Large intestine (tissue), 3 donors: ENCODE measurements at regions not wholly inside any gene's neighbourhood (a gene's known extent, or its start where the extent isn't known, plus 50 kb on each side); places are given as distances from the start of the nearest gene placed in this dataset.

Experiments
- DNase-seq, 2 donors: peaks; one replicate each; pipeline versions ENCODE4 v3.0.0 to v3.0.0-alpha.2; 2013
- H3K27ac ChIP-seq: one replicate; pipeline ENCODE4 v1.5.1; 2013; ENCODE audit warnings: low read length
- H3K27me3 ChIP-seq: 2 replicates; pipeline ENCODE4 v1.6.1; 2013; ENCODE audit warnings: low read length; ENCODE audit not compliant: control insufficient read depth, insufficient read depth
- H3K36me3 ChIP-seq: 2 replicates; pipeline ENCODE4 v1.6.1; 2013; ENCODE audit warnings: low read length; ENCODE audit not compliant: control insufficient read depth, insufficient read depth
- H3K4me1 ChIP-seq: one replicate; pipeline ENCODE4 v1.6.1; 2013; ENCODE audit warnings: low read length; ENCODE audit not compliant: control insufficient read depth, insufficient read depth
- H3K4me3 ChIP-seq: one replicate; pipeline ENCODE4 v1.5.1; 2013; ENCODE audit warnings: low read length
- H3K9me3 ChIP-seq: one replicate; pipeline ENCODE4 v1.6.1; 2013; ENCODE audit warnings: mild to moderate bottlenecking, low read depth, low read length, moderate library complexity; ENCODE audit not compliant: control insufficient read depth
- WGBS: methylation state at CpG from one replicate; pipeline ENCODE4 v1.1.5; 2013; ENCODE audit warnings: low lambda C conversion rate; ENCODE audit not compliant: insufficient coverage; 5-methylcytosine and 5-hydroxymethylcytosine counted together

DNA sequence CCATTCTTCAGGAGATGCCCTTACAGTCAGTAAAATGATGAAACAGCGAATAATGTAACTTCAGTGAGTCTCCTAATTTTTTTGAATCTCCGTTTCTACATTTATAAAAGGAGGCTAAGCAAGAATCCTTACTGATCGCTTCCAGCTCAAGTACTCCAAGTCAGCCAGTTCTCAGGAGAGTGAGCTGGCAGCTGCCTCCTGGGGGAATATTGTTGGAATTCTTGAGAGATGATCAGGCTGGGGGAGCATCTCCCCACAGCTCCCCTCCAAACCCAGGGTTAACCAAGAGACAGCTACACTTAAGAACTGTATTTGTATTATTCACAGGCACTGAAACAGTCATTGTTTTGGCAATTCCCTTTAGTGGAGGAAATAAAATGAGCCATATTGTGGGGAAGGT, 89.1 kb upstream of the PCSK2 start:
- no peaks in the 10 kb centered on the region for H3K4me1 ChIP-seq
- no CpG with 5 or more reads among the region's 3 CpGs for WGBS

DNA sequence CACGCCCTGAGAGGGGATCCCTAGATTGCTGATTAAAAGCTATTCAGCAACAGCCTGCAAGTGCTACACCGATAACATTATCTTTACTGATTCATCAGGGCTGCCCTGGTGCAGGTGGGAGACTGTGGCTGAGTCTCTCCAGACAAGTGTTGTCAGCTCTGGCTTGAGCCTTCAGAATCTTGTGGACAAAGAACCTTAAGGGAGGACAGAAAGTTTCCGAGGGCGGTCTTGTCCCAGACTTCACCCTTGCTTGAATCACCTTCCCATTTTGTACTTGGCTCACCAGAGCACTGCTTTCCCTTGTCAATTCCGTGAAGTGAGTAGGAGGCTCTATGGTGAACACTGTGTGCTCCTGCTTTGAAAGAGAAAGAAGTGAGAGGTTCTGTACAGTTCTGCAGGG, 88.6 kb upstream of the PCSK2 start:
- H3K36me3 ChIP-seq, result no peaks in the 10 kb centered on the region
- H3K9me3 ChIP-seq, result no peaks in the 10 kb centered on the region
- 90% methylated on average over 2 of the region's 5 CpGs for WGBS
- no peak overlapping the region for H3K4me3 ChIP-seq
- no peak for DNase-seq
- no peaks in the 10 kb centered on the region for H3K4me1 ChIP-seq
- no peak overlapping the region for H3K27ac ChIP-seq
- no peaks in the 10 kb centered on the region for H3K27me3 ChIP-seq

More for the DNA sequence above, 89.1 kb upstream of the PCSK2 start:
- Histone ChIP-seq H3K4me3 (no peak overlapping the region), H3K27me3 (no peaks in the 10 kb centered on the region), H3K9me3 (no peaks in the 10 kb centered on the region), H3K36me3 (no peaks in the 10 kb centered on the region), H3K27ac (no peak overlapping the region)
- DNase-seq, result no peak

DNA sequence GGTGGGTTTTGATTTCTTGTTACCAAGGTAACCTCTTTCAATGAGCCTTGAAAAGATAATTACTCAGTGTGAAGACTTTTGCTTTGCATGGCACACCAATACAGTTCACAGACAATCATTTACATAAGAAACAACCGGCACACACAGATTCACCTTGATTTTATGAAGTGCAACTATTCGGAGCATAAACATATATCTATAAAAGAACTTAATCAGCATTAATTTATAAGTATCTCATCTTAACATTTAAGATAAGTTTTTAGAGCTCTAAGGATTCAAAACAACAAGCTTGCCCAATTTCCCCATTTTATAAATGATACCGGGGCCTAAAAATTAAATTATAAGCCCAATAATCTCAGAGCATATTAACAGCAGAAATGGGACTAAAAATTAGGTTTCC, 85.9 kb upstream of the PCSK2 start:
- H3K27me3 ChIP-seq, result no peaks in the 10 kb centered on the region
- no peaks in the 10 kb centered on the region for H3K4me1 ChIP-seq
- no peaks in the 10 kb centered on the region for H3K36me3 ChIP-seq
- WGBS, result no CpG with 5 or more reads among the region's 3 CpGs
- no peak overlapping the region for H3K4me3 ChIP-seq
- H3K27ac ChIP-seq, result no peak overlapping the region
- no peaks in the 10 kb centered on the region for H3K9me3 ChIP-seq
- DNase-seq, result no peak

DNA sequence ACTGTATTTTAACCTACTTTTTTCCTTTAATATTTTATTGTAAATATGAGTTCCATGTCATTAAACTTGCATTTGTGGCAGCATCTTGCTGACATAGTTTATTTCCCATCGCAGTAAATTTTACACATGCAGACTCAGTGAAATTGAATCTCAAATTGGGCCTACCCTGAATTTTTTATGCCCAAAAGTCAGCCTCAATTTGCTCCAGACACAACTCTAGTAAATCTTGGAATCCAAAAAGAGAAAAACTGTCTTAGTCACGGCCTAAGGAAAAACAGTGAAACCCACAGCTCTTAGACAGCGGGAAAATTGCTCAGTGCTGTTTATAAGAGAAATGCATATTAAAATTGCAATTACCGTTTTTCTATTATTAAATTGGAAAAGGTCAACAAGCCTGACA, 85.3 kb upstream of the PCSK2 start:
- H3K4me1 ChIP-seq, result no peaks in the 10 kb centered on the region
- no peaks in the 10 kb centered on the region for H3K27me3 ChIP-seq
- DNase-seq, result no peak
- no peaks in the 10 kb centered on the region for H3K9me3 ChIP-seq
- WGBS, result 100% methylated on average over 2 of the region's 4 CpGs
- no peak overlapping the region for H3K27ac ChIP-seq
- H3K4me3 ChIP-seq, result no peak overlapping the region
- no peaks in the 10 kb centered on the region for H3K36me3 ChIP-seq

DNA sequence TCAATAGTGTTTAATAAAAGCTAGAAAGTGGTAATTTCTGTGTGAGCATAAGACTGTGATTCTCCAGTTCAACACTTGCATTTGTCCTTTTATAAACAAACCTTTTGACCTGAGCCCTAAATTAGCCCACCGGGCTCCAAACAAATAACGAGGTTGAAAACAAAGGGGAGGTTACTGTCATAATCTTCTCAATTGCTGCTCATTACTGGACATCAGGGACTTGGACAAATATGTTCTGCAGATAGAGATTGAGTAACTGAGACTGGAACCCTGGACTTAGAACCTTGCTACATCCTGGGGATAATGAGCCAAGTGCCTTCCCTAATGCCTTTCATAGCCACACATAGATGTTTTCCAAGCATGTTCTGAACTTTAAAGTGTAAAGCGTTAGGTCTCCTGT, 84.2 kb upstream of the PCSK2 start:
- Histone ChIP-seq H3K36me3 (no peaks in the 10 kb centered on the region), H3K27ac (no peak overlapping the region), H3K4me3 (no peak overlapping the region), H3K9me3 (no peaks in the 10 kb centered on the region), H3K4me1 (no peaks in the 10 kb centered on the region), H3K27me3 (no peaks in the 10 kb centered on the region)
- peak; percentile 17 to 50 for DNase-seq
- WGBS, result no CpG with 5 or more reads among the region's 3 CpGs

DNA sequence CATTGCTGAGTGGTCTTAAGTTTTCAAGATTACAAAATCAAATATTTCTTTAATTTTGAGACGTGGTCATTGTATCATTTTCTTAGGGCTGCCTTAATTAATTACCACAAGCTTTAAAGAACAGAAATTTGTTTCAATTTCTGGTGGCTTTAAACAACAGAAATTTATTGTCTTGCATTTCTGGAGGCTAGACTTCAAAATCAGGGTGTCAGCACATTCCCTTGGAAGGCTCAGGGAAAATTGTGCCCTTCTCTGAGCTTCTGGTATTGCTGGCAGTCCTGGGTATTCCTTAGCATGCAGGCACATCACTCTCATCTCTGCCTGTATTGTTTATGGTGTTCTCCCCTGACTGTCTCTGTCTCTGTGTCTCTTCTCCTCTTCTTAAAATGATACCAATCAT, 76.0 kb upstream of the PCSK2 start:
- no peak for DNase-seq
- Histone ChIP-seq H3K4me3 (no peak overlapping the region), H3K27ac (no peak overlapping the region), H3K4me1 (no peaks in the 10 kb centered on the region), H3K36me3 (no peaks in the 10 kb centered on the region), H3K27me3 (no peaks in the 10 kb centered on the region), H3K9me3 (no peaks in the 10 kb centered on the region)
- 89% methylated on average over 1 of the region's 1 CpG for WGBS

DNA sequence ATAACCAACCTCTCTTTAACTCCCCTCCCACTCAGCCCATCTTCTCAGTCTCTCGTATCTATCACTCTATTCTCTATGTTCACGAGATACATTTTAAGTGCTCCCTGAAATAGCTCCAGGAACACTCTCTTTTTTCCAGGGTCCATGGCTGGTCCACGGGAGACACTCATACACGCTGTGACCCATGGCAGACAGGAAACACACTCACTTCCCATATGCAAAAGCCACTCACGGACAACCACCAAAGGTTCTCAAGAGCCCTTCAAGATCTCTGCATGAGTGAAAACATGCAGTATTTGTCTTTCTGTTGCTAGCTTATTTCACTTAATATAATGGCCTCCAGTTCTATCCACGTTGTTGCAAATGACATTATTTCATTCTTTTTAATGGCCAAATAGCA, 71.4 kb upstream of the PCSK2 start:
- H3K36me3 ChIP-seq, result no peaks in the 10 kb centered on the region
- H3K27ac ChIP-seq, result no peak overlapping the region
- DNase-seq, result no peak
- no peak overlapping the region for H3K4me3 ChIP-seq
- H3K27me3 ChIP-seq, result no peaks in the 10 kb centered on the region
- 93% methylated on average over 3 of the region's 6 CpGs for WGBS
- no peaks in the 10 kb centered on the region for H3K4me1 ChIP-seq
- H3K9me3 ChIP-seq, result no peaks in the 10 kb centered on the region

DNA sequence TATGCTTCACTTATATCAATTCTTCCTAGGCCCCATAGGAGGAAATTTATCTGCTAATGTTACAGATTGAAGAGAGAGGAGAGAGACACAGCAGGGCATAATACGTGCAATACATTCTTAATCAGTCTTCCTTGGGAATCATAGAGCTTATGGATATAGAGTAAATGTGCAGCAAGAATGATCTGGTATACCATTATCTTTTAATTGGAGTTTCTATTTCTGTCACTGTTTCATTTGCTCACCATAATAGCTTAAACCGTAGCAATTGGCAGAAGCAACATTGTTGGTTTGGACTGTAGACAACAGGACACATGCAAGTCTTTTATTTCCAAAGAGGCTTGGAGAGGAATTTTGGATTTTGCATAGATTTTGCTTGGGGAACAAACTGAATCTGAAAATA, 68.1 kb upstream of the PCSK2 start:
- no peak for DNase-seq

DNA sequence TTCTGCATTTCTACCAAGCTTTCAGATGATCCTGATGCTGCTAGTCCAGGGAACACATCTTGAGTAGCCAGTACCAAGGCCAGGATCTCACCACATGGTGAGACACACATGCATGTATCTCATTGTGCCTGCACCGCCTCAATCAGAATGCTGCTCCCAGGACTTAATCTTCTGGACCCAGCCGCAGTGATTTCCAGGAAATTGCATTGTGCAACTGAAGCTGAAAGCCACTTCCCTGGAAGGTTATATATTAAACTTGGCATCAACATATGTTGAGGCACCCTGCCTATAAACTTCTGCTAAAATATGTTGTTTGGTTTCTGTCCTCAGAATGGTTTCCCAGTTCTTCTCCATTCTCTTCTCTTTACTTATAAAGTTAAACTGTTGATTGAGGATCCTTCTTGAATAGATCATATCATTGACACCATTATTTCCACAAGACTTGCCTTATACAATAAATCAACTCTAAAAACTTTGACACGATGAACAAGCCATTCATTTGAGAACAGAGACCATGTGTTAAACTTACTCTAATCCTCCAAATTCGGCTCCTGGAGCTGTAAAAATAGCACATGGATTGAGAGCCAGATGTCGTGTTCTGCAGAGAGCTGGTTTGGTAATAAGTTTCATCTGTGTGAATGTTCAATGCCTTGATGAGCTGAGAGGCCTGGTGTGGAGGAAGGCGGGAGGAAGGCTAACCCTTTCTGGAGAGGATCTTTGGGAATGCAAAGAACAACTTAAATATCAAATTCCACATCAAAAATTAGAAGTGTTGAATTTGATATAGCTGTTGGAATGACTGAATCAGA, 65.0 kb upstream of the PCSK2 start:
- Histone ChIP-seq H3K9me3 (no peaks in the 10 kb centered on the region), H3K4me1 (no peaks in the 10 kb centered on the region), H3K27me3 (no peaks in the 10 kb centered on the region), H3K36me3 (no peaks in the 10 kb centered on the region), H3K4me3 (no peak overlapping the region), H3K27ac (no peak overlapping the region)
- DNase-seq, result peak; percentile 5 to 66
- no CpG with 5 or more reads among the region's 6 CpGs for WGBS

More for the DNA sequence above, 68.1 kb upstream of the PCSK2 start:
- H3K27me3 ChIP-seq, result no peaks in the 10 kb centered on the region
- H3K4me3 ChIP-seq, result no peak overlapping the region
- H3K4me1 ChIP-seq, result no peaks in the 10 kb centered on the region
- H3K36me3 ChIP-seq, result no peaks in the 10 kb centered on the region
- H3K27ac ChIP-seq, result no peak overlapping the region
- H3K9me3 ChIP-seq, result no peaks in the 10 kb centered on the region
- 71% methylated on average over 1 of the region's 2 CpGs for WGBS

DNA sequence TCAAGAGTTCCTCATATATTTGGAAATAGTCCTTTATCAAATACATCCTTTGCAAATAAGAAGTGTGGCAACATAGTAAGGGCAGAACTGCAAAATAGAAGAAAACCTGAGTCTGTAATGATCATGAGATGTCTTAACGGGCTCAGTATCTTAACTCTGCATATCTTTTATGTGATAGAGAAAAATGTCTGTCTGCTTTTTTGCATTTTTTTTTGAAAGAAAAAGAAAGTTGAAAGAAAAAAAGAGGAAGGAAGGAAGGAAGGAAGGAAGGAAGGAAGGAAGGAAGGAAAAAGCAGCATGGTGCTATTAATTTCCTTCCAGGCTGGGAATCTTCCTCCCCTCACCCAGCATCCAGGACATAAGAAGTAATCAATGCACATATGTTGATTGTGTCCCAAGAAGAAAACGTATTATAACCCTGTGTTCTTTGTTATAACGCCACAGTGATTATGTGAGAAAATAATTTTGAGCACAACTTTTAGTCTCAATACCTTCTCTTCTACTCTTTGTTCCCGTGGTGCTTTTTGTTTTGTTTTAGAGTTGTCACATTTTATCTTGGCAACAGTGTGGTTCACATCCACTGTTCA, 58.7 kb upstream of the PCSK2 start:
- Histone ChIP-seq H3K27ac (no peak overlapping the region), H3K4me3 (no peak overlapping the region), H3K9me3 (no peaks in the 10 kb centered on the region), H3K4me1 (no peaks in the 10 kb centered on the region), H3K36me3 (no peaks in the 10 kb centered on the region), H3K27me3 (no peaks in the 10 kb centered on the region)
- 100% methylated on average over 3 of the region's 4 CpGs for WGBS
- no peak for DNase-seq
